HepG2 (cell line): ENCODE measurements at regions not wholly inside any gene's neighbourhood (a gene's known extent, or its start where the extent isn't known, plus 50 kb on each side); places are given as distances from the start of the nearest gene placed in this dataset.

ENCODE experiments used
- BRCA1 ChIP-seq: sonication (generic); formaldehyde crosslinking; IDR thresholded peaks from 2 replicates; pipeline ENCODE4 v1.4.0; 2020; ENCODE audit warnings: missing genetic modification reagents
- GTF3A ChIP-seq: sonication (generic); formaldehyde crosslinking; conservative IDR thresholded peaks from 2 replicates; pipeline ENCODE4 v1.4.0; 2020; ENCODE audit warnings: mild to moderate bottlenecking, missing genetic modification reagents
- JARID2 ChIP-seq: sonication (generic); formaldehyde crosslinking; IDR thresholded peaks from 2 replicates; pipeline ENCODE4 v1.8.1; 2023; ENCODE audit warnings: missing genetic modification reagents, inconsistent platforms; ENCODE audit not compliant: insufficient replicate concordance
- KLF12 ChIP-seq: sonication (generic); formaldehyde crosslinking; IDR thresholded peaks from 2 replicates; pipeline ENCODE4 v1.4.0; 2020; ENCODE audit warnings: missing genetic modification reagents, borderline replicate concordance
- KLF16 ChIP-seq, 2 experiments: sonication (generic) in 1 of 2; formaldehyde crosslinking in 1 of 2; IDR thresholded peaks; 2 replicates each; pipeline versions ENCODE4 v1.6.1 to v1.8.0; 2016 to 2023; ENCODE audit warnings: missing genetic modification reagents in 2 of 2, missing compliant biosample characterization in 1 of 2
- KLF9 ChIP-seq: IDR thresholded peaks from 2 replicates; pipeline ENCODE4 v1.6.1; 2016; ENCODE audit warnings: low read depth
- TCF12 ChIP-seq, 2 experiments: fragments of 450-650 bp in 1 of 2; sonication (generic) in 1 of 2; formaldehyde crosslinking in 1 of 2; IDR thresholded peaks; 2 replicates each; pipeline versions ENCODE4 v1.6.1 to v1.8.0; 2017 to 2022; ENCODE audit warnings: antibody characterized with exemption in 1 of 2, mild to moderate bottlenecking in 1 of 2, missing genetic modification reagents in 1 of 2, moderate library complexity in 1 of 2
- TCF7 ChIP-seq: sonication (generic); IDR thresholded peaks from 2 replicates; pipeline ENCODE4 v1.6.1; 2016; ENCODE audit warnings: antibody characterized with exemption, low read depth
- U2AF2 ChIP-seq: fragments of 200-400 bp; formaldehyde crosslinking; IDR thresholded peaks from 2 replicates; pipeline ENCODE4 v1.6.1; 2017; ENCODE audit warnings: low read depth, mild to moderate bottlenecking, low read length
- ZFP36L2 ChIP-seq: sonication (generic); formaldehyde crosslinking; IDR thresholded peaks from 2 replicates; pipeline ENCODE4 v1.4.0; 2020; ENCODE audit warnings: missing genetic modification reagents
- ZKSCAN1 ChIP-seq: fragments of 150-350 bp; IDR thresholded peaks from 2 replicates; pipeline ENCODE4 v1.6.1; 2014; ENCODE audit warnings: low read length
- ZNF10 ChIP-seq: sonication (generic); formaldehyde crosslinking; IDR thresholded peaks from 2 replicates; pipeline ENCODE4 v1.4.0; 2020; ENCODE audit warnings: mild to moderate bottlenecking, low read depth, missing genetic modification reagents, borderline replicate concordance
- ZNF292 ChIP-seq: sonication (generic); formaldehyde crosslinking; IDR thresholded peaks from 2 replicates; pipeline ENCODE4 v1.8.1; 2022; ENCODE audit warnings: mild to moderate bottlenecking, low read depth, missing genetic modification reagents, borderline replicate concordance
- ZNF567 ChIP-seq: sonication (generic); formaldehyde crosslinking; IDR thresholded peaks from 2 replicates; pipeline ENCODE4 v1.8.1; 2023; ENCODE audit warnings: mild to moderate bottlenecking, missing genetic modification reagents, borderline replicate concordance
- ZNF598 ChIP-seq: sonication (generic); formaldehyde crosslinking; IDR thresholded peaks from 2 replicates; pipeline ENCODE4 v1.5.1; 2020; ENCODE audit warnings: mild to moderate bottlenecking, missing genetic modification reagents, borderline replicate concordance
- ZNF616 ChIP-seq: sonication (generic); formaldehyde crosslinking; IDR thresholded peaks from 2 replicates; pipeline ENCODE4 v1.5.0; 2020; ENCODE audit warnings: low read depth, mild to moderate bottlenecking, missing genetic modification reagents
- ZNF776 ChIP-seq: sonication (generic); formaldehyde crosslinking; IDR thresholded peaks from 2 replicates; pipeline ENCODE4 v1.4.0; 2020; ENCODE audit warnings: mild to moderate bottlenecking, missing genetic modification reagents
- ZNF891 ChIP-seq: sonication (generic); formaldehyde crosslinking; IDR thresholded peaks from 2 replicates; pipeline ENCODE4 v1.5.0; 2020; ENCODE audit warnings: mild to moderate bottlenecking, missing genetic modification reagents
- TF ChIP-seq, protein P1 (sequence below): sonication (generic); formaldehyde crosslinking; IDR thresholded peaks from 2 replicates; pipeline ENCODE4 v1.8.1; 2023; ENCODE audit warnings: mild to moderate bottlenecking, moderate library complexity, missing genetic modification reagents
- TF ChIP-seq, protein P2 (sequence below): fragments of 450-650 bp; IDR thresholded peaks from 2 replicates; pipeline ENCODE4 v1.6.1; 2016
- TF ChIP-seq, protein P3 (sequence below): sonication (generic); formaldehyde crosslinking; IDR thresholded peaks from 2 replicates; pipeline ENCODE4 v1.4.0; 2020; ENCODE audit warnings: missing genetic modification reagents
- TF ChIP-seq, protein P4 (sequence below): sonication (generic); formaldehyde crosslinking; IDR thresholded peaks from 2 replicates; pipeline ENCODE4 v1.4.0; 2020; ENCODE audit warnings: missing genetic modification reagents

DNA sequence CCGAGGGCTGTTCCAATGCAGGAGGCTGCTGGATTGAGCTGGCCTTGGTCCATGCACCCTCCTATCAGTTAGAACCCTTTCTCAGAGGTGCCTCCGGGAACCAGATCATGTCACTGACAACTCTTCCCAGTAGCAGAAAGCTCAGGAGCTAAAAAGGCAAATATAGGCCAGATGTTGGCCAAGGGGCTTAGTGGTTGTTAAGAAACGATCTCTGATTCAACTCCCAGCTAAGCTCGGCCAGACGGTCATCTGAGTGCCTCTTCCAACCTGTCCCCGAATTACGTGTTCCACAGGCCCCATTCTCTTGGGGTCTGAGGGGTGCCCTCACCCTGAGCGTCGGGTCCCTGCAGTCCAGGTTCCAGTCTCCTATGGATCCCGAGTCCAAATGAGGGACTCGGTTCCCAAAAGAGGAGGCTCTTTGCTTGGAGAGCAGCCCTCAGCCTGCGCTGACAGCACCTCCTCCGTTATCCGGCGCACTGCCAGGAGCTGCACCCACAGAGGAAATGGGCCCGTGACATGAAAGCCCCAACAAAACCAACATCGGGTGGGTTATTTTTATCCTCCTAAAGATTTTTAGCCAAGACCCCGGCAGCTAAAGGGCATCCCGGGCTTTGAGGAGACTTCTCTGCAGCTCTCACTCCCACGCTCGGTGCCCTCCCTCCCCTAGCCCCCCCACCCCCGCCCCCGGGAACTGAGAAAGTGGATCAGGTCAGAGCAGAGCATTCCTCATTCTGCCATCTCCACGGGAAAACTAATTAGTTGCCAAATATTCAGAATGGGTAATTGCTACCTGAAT lies 106.6 kb upstream of the ID2 start (continued):
- TF ChIP-seq ZNF616 (CRISPR knock-in tag) = no peak
- TF ChIP-seq ZNF10 (CRISPR knock-in tag) = no peak
- TF ChIP-seq, protein P1, sequence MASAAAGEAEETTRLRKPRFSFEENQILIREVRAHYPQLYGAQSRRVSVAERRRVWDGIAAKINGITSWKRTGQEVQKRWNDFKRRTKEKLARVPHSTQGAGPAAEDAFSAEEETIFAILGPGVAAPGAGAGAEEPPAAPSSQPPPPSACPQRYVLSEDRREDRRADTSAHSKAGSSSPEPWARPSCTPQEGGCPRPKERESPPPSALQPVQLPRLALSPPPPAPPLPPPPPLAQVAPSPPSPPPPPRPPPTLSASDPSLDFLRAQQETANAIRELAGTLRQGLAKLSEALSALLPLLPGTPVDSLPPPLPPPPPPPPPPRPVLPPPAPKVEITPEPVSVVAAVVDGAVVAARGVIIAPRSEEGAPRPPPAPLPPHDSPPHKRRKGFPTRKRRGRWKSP = no peak
- TF ChIP-seq GTF3A (CRISPR knock-in tag) = no peak
- TF ChIP-seq KLF16 (CRISPR knock-in tag; IDR thresholded peaks at IDR 0.05) = 0 out of 4 replicates have a peak, but pooled peaks of 1 of the 2 experiments have one; percentile 50
- TF ChIP-seq TCF7 = no peak
- no peak for TF ChIP-seq BRCA1
- TF ChIP-seq, protein P2, sequence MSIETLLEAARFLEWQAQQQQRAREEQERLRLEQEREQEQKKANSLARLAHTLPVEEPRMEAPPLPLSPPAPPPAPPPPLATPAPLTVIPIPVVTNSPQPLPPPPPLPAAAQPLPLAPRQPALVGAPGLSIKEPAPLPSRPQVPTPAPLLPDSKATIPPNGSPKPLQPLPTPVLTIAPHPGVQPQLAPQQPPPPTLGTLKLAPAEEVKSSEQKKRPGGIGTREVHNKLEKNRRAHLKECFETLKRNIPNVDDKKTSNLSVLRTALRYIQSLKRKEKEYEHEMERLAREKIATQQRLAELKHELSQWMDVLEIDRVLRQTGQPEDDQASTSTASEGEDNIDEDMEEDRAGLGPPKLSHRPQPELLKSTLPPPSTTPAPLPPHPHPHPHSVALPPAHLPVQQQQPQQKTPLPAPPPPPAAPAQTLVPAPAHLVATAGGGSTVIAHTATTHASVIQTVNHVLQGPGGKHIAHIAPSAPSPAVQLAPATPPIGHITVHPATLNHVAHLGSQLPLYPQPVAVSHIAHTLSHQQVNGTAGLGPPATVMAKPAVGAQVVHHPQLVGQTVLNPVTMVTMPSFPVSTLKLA = no peak
- no peak for TF ChIP-seq ZNF598 (CRISPR knock-in tag)
- TF ChIP-seq, protein P3, sequence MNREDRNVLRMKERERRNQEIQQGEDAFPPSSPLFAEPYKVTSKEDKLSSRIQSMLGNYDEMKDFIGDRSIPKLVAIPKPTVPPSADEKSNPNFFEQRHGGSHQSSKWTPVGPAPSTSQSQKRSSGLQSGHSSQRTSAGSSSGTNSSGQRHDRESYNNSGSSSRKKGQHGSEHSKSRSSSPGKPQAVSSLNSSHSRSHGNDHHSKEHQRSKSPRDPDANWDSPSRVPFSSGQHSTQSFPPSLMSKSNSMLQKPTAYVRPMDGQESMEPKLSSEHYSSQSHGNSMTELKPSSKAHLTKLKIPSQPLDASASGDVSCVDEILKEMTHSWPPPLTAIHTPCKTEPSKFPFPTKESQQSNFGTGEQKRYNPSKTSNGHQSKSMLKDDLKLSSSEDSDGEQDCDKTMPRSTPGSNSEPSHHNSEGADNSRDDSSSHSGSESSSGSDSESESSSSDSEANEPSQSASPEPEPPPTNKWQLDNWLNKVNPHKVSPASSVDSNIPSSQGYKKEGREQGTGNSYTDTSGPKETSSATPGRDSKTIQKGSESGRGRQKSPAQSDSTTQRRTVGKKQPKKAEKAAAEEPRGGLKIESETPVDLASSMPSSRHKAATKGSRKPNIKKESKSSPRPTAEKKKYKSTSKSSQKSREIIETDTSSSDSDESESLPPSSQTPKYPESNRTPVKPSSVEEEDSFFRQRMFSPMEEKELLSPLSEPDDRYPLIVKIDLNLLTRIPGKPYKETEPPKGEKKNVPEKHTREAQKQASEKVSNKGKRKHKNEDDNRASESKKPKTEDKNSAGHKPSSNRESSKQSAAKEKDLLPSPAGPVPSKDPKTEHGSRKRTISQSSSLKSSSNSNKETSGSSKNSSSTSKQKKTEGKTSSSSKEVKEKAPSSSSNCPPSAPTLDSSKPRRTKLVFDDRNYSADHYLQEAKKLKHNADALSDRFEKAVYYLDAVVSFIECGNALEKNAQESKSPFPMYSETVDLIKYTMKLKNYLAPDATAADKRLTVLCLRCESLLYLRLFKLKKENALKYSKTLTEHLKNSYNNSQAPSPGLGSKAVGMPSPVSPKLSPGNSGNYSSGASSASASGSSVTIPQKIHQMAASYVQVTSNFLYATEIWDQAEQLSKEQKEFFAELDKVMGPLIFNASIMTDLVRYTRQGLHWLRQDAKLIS = no peak
- TF ChIP-seq JARID2 (CRISPR knock-in tag) = no peak
- peak; percentile 11; the same call in 1 of the 2 replicates for TF ChIP-seq KLF9
- TF ChIP-seq ZNF891 (CRISPR knock-in tag) = peak; percentile 45; the same call in 1 of the 2 replicates
- TF ChIP-seq U2AF2 = no peak
- no peak for TF ChIP-seq ZNF776 (CRISPR knock-in tag)
- TF ChIP-seq ZKSCAN1 = no peak
- no peak for TF ChIP-seq KLF12 (CRISPR knock-in tag)
- no peak for TF ChIP-seq TCF12 (IDR thresholded peaks at IDR 0.05)
- no peak for TF ChIP-seq TCF12 (CRISPR knock-in tag; IDR thresholded peaks at IDR 0.05)
- TF ChIP-seq, protein P4, sequence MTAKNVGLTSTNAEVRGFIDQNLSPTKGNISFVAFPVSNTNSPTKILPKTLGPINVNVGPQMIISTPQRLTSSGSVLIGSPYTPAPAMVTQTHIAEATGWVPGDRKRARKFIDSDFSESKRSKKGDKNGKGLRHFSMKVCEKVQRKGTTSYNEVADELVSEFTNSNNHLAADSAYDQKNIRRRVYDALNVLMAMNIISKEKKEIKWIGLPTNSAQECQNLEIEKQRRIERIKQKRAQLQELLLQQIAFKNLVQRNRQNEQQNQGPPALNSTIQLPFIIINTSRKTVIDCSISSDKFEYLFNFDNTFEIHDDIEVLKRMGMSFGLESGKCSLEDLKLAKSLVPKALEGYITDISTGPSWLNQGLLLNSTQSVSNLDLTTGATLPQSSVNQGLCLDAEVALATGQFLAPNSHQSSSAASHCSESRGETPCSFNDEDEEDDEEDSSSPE (CRISPR knock-in tag) = 0 out of 2 replicates have a peak, but pooled peaks have one; percentile 11
- no peak for TF ChIP-seq ZNF292 (CRISPR knock-in tag)
- TF ChIP-seq ZFP36L2 (CRISPR knock-in tag) = no peak
- 0 out of 2 replicates have a peak, but pooled peaks have one; percentile 14 for TF ChIP-seq ZNF567
